ENCODE measurements at regions not wholly inside any gene's neighbourhood (a gene's known extent, or its start where the extent isn't known, plus 50 kb on each side); places are given as distances from the start of the nearest gene placed in this dataset.

- TF ChIP-seq POLR2A (IDR thresholded peaks at IDR 0.05) = no peak
- TF ChIP-seq CTCF (IDR thresholded peaks at IDR 0.05) = no peak
Observed at GRCh38 chr7:98459529-98459928, 58.6 kb upstream of the BAIAP2L1 start.
